ENCODE measurements at regions not wholly inside any gene's neighbourhood (a gene's known extent, or its start where the extent isn't known, plus 50 kb on each side); places are given as distances from the start of the nearest gene placed in this dataset.

DNA sequence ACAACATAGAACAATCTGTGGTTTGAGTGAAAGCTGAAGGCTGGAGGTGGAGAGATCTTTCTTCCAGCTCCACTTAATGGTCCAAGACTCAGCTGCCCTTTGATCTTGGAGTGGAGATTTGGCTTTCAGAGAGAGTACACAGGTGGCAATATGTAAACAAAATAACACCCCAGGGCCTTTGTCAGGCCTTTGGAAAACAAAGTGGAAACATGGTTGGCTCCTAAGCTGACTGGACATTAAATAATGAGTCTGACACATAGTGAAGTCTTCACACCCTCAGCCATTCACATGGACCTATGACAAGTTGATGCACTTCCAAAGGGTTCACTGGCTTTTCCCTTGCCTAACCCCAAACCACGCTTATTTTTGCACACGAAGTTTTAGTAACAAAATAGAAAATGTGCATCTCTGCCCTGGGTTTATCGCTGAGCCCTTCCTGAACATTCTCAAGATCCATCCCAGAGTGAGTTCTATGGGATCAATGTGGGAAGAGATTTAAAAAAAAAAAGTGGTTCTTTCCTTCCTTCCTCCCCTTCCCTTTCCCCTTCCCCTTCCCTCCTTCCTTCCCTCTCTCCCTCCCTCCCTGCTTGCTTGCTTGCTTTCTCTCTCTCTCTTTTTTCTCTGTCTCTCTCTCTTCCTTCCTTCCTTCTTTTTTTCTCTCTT lies 201.3 kb upstream of the NT5C1B start:
- Histone ChIP-seq H3K9me1 (ENCODE audit: control insufficient read depth, extremely low read depth, insufficient read depth, low read length) (no peaks in the 10 kb centered on the region), H3K36me3 (ENCODE audit: control insufficient read depth in 2 of 2, extremely low read depth in 1 of 2, insufficient read depth in 2 of 2, low read length in 2 of 2) (no peaks in the 10 kb centered on the region), H2AFZ (ENCODE audit: control insufficient read depth, low read length) (no peak overlapping the region), H3K9ac (ENCODE audit: control insufficient read depth, extremely low read depth, insufficient read depth, low read length) (no peak overlapping the region), H3K4me1 (ENCODE audit: control insufficient read depth, extremely low read depth, insufficient read depth, low read length) (no peaks in the 10 kb centered on the region), H3K27me3 (ENCODE audit: control insufficient read depth, extremely low read depth, insufficient read depth, low read length) (no peaks in the 10 kb centered on the region), H3K4me2 (ENCODE audit: control insufficient read depth, extremely low read depth, insufficient read depth, low read depth, low read length) (no peak overlapping the region), H3K27ac (ENCODE audit: control insufficient read depth, insufficient read depth, low read length) (no peak overlapping the region), H3K4me3 (ENCODE audit: control insufficient read depth in 2 of 3, extremely low read depth in 1 of 3, insufficient read depth in 2 of 3, low read depth in 1 of 3, low read length in 3 of 3) (no peak overlapping the region), H3K9me3 (ENCODE audit: control insufficient read depth, low read depth, low read length) (no peaks in the 10 kb centered on the region), H3K79me2 (ENCODE audit: control insufficient read depth, insufficient read depth, low read length) (no peaks in the 10 kb centered on the region), H4K20me1 (ENCODE audit: control insufficient read depth, extremely low read depth, insufficient read depth, low read length) (no peaks in the 10 kb centered on the region)
- DNase-seq (ENCODE audit: low read depth, low spot score) (no peak), FAIRE-seq (no peak)
- TF ChIP-seq EZH2 (IDR thresholded peaks at IDR 0.05; ENCODE audit: low read length): no peak
- TF ChIP-seq, protein P1, sequence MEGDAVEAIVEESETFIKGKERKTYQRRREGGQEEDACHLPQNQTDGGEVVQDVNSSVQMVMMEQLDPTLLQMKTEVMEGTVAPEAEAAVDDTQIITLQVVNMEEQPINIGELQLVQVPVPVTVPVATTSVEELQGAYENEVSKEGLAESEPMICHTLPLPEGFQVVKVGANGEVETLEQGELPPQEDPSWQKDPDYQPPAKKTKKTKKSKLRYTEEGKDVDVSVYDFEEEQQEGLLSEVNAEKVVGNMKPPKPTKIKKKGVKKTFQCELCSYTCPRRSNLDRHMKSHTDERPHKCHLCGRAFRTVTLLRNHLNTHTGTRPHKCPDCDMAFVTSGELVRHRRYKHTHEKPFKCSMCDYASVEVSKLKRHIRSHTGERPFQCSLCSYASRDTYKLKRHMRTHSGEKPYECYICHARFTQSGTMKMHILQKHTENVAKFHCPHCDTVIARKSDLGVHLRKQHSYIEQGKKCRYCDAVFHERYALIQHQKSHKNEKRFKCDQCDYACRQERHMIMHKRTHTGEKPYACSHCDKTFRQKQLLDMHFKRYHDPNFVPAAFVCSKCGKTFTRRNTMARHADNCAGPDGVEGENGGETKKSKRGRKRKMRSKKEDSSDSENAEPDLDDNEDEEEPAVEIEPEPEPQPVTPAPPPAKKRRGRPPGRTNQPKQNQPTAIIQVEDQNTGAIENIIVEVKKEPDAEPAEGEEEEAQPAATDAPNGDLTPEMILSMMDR (optimal IDR thresholded peaks at IDR 0.05 in 1 of 3, IDR thresholded peaks at IDR 0.05 in 1 of 3, conservative IDR thresholded peaks at IDR 0.05 in 1 of 3; ENCODE audit: extremely low read depth in 1 of 3, insufficient read depth in 2 of 3, low read length in 3 of 3): no peak
- dilution Hi-C loops (cut with MboI; ENCODE audit: extremely low pct_ligation_motif_present, low sequenced_read_pairs): no loop called here

DNA sequence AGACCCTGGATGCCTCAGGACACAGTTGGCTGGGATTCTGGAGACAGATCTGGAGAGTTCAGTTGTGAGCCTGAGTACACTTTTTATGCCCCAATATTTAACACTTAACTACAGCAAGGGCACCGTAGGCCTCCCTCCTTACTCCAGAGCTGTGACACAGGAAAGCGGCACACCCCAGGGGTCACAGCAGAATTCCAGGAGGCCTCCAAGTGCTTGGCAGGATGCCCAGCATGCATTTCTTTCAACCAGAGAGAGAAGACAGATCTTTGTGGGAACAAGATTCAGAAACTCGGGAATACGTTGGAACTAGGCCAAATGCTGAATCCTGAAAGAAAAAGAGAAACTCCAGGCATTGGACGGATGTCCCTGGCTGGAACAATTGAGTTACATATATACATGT lies 199.2 kb upstream of the NT5C1B start:
- H3K9me1 ChIP-seq (ENCODE audit: control insufficient read depth, extremely low read depth, insufficient read depth, low read length): no peaks in the 10 kb centered on the region
- H2AFZ ChIP-seq (ENCODE audit: control insufficient read depth, low read length): no peak overlapping the region
- H3K27me3 ChIP-seq (ENCODE audit: control insufficient read depth, extremely low read depth, insufficient read depth, low read length): no peaks in the 10 kb centered on the region
- H3K27ac ChIP-seq (ENCODE audit: control insufficient read depth, insufficient read depth, low read length): no peak overlapping the region
- no peak for FAIRE-seq
- no peak overlapping the region for H3K4me3 ChIP-seq (ENCODE audit: control insufficient read depth in 2 of 3, extremely low read depth in 1 of 3, insufficient read depth in 2 of 3, low read depth in 1 of 3, low read length in 3 of 3)
- dilution Hi-C loops (cut with MboI; ENCODE audit: extremely low pct_ligation_motif_present, low sequenced_read_pairs): no loop called here
- H3K9ac ChIP-seq (ENCODE audit: control insufficient read depth, extremely low read depth, insufficient read depth, low read length): no peak overlapping the region
- no peak overlapping the region for H3K4me2 ChIP-seq (ENCODE audit: control insufficient read depth, extremely low read depth, insufficient read depth, low read depth, low read length)
- TF ChIP-seq, protein P1 (optimal IDR thresholded peaks at IDR 0.05 in 1 of 3, IDR thresholded peaks at IDR 0.05 in 1 of 3, conservative IDR thresholded peaks at IDR 0.05 in 1 of 3; ENCODE audit: extremely low read depth in 1 of 3, insufficient read depth in 2 of 3, low read length in 3 of 3): no peak
- TF ChIP-seq EZH2 (IDR thresholded peaks at IDR 0.05; ENCODE audit: low read length): no peak
- H3K9me3 ChIP-seq (ENCODE audit: control insufficient read depth, low read depth, low read length): no peaks in the 10 kb centered on the region
- H3K36me3 ChIP-seq (ENCODE audit: control insufficient read depth in 2 of 2, extremely low read depth in 1 of 2, insufficient read depth in 2 of 2, low read length in 2 of 2): no peaks in the 10 kb centered on the region
- H3K4me1 ChIP-seq (ENCODE audit: control insufficient read depth, extremely low read depth, insufficient read depth, low read length): no peaks in the 10 kb centered on the region
- H4K20me1 ChIP-seq (ENCODE audit: control insufficient read depth, extremely low read depth, insufficient read depth, low read length): no peaks in the 10 kb centered on the region
- H3K79me2 ChIP-seq (ENCODE audit: control insufficient read depth, insufficient read depth, low read length): no peaks in the 10 kb centered on the region
- no peak for DNase-seq (ENCODE audit: low read depth, low spot score)

Data from keratinocyte (primary cell).